ENCODE measurements at regions not wholly inside any gene's neighbourhood (a gene's known extent, or its start where the extent isn't known, plus 50 kb on each side); places are given as distances from the start of the nearest gene placed in this dataset.

- no peak for TF ChIP-seq CHD7 (IDR thresholded peaks at IDR 0.05; ENCODE audit: low read depth, low read length)
- peak; percentile 71; the same call in 1 of the 2 replicates for TF ChIP-seq HDAC8 (tag; IDR thresholded peaks at IDR 0.05)
- no peak for TF ChIP-seq FOXA3 (CRISPR knock-in tag; conservative IDR thresholded peaks at IDR 0.05 in 1 of 2, IDR thresholded peaks at IDR 0.05 in 1 of 2)
- no peak for TF ChIP-seq ZHX1 (conservative IDR thresholded peaks at IDR 0.05; ENCODE audit: low read length)
- TF ChIP-seq ZSCAN29 (IDR thresholded peaks at IDR 0.05), result no peak
- no peak for TF ChIP-seq EHMT2 (IDR thresholded peaks at IDR 0.05)
- no peak for TF ChIP-seq CAMTA2 (CRISPR knock-in tag; conservative IDR thresholded peaks at IDR 0.05)
- no peak for TF ChIP-seq SMARCA5 (IDR thresholded peaks at IDR 0.05)
- no peak for TF ChIP-seq HEY1 (CRISPR knock-in tag; IDR thresholded peaks at IDR 0.05; ENCODE audit: borderline replicate concordance)
- TF ChIP-seq ZNF175 (CRISPR knock-in tag; IDR thresholded peaks at IDR 0.05; ENCODE audit: low read depth), result peak; percentile 61; the same call in 1 of the 2 replicates
- no peak for TF ChIP-seq MYNN (IDR thresholded peaks at IDR 0.05)
- TF ChIP-seq MYNN (CRISPR knock-in tag; IDR thresholded peaks at IDR 0.05), result no peak; the same call in 1 of the 2 replicates
- no peak for TF ChIP-seq ELF2 (CRISPR knock-in tag; IDR thresholded peaks at IDR 0.05)
- TF ChIP-seq ZBTB7A (IDR thresholded peaks at IDR 0.05; ENCODE audit: borderline replicate concordance, control insufficient read depth, low read depth, low read length), result peak; percentile 22; the same call in 1 of the 2 replicates
- no peak for TF ChIP-seq THRAP3 (IDR thresholded peaks at IDR 0.05; ENCODE audit: borderline replicate concordance)
Measured at GRCh38 chr1:234778221-234779159, 168.5 kb upstream of the IRF2BP2 start (continued).

Data from K562 (cell line).